ENCODE measurements at regions not wholly inside any gene's neighbourhood (a gene's known extent, or its start where the extent isn't known, plus 50 kb on each side); places are given as distances from the start of the nearest gene placed in this dataset.

GRCh38 chr22:47296405-47297260, 534.2 kb downstream of the TBC1D22A start:
- DNase-seq (no peak), ATAC-seq (no peak)
- Histone ChIP-seq H3K36me3 (no peaks in the 10 kb centered on the region), H3K27me3 (peaks cover 0 to 14% of the 10 kb centered on the region in 2 donors), H3K9me3 (no peaks in the 10 kb centered on the region), H3K4me3 (no peak overlapping the region), H3K4me1 (no peaks in the 10 kb centered on the region), H3K27ac (no peak overlapping the region)
- no peak for TF ChIP-seq CTCF (IDR thresholded peaks at IDR 0.05)
- intact Hi-C loops (cut with DNase I), result no loop called here

DNA sequence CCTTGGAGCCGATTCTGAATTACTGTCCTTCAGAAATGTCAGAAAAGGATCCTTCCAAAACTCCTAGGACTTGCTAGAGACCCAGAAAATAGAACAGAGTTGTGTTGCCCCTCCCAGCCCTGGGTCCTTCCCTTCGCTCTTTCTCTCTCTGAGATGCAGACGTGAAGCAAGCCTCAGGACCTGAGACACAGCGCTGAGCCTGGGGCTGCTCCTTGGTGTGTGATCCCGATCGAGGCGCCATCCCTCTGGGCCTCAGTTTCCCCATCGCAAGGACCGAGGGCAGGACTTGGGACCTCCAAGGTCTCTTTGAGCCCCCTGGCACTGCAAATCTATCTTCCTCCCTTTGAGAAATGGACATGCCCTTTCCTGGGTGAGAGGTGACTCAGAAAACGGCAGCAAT, 533.5 kb downstream of the TBC1D22A start:
- H3K27ac ChIP-seq, result no peak overlapping the region
- intact Hi-C loops (cut with DNase I), result no loop called here
- no peak for TF ChIP-seq CTCF (IDR thresholded peaks at IDR 0.05)
- H3K36me3 ChIP-seq, result no peaks in the 10 kb centered on the region
- no peaks in the 10 kb centered on the region for H3K4me1 ChIP-seq
- no peak for DNase-seq
- H3K27me3 ChIP-seq, result peaks cover 0 to 14% of the 10 kb centered on the region in 2 donors
- no peaks in the 10 kb centered on the region for H3K9me3 ChIP-seq
- no peak overlapping the region for H3K4me3 ChIP-seq
- ATAC-seq, result no peak

GRCh38 chr22:47295226-47295901, 532.9 kb downstream of the TBC1D22A start:
- Histone ChIP-seq H3K4me3 (no peak overlapping the region), H3K4me1 (no peaks in the 10 kb centered on the region), H3K9me3 (no peaks in the 10 kb centered on the region), H3K36me3 (no peaks in the 10 kb centered on the region), H3K27me3 (peaks cover 0 to 14% of the 10 kb centered on the region in 2 donors), H3K27ac (no peak overlapping the region)
- no peak for TF ChIP-seq CTCF (IDR thresholded peaks at IDR 0.05)
- intact Hi-C loops (cut with DNase I), result no loop called here
- DNase-seq (no peak), ATAC-seq (no peak)

- H3K9me3 ChIP-seq, result no peaks in the 10 kb centered on the region
- ATAC-seq, result no peak
- DNase-seq, result no peak
- intact Hi-C loops (cut with DNase I), result no loop called here
- peaks cover 0 to 14% of the 10 kb centered on the region in 2 donors for H3K27me3 ChIP-seq
- no peaks in the 10 kb centered on the region for H3K36me3 ChIP-seq
- no peak overlapping the region for H3K27ac ChIP-seq
- no peak overlapping the region for H3K4me3 ChIP-seq
- no peak for TF ChIP-seq CTCF (IDR thresholded peaks at IDR 0.05)
- H3K4me1 ChIP-seq, result no peaks in the 10 kb centered on the region
These were observed 532.1 kb downstream of the TBC1D22A start for GRCh38 chr22:47294576-47294975.

GRCh38 chr22:47294222-47294532, 531.7 kb downstream of the TBC1D22A start:
- no peak overlapping the region for H3K4me3 ChIP-seq
- H3K9me3 ChIP-seq, result no peaks in the 10 kb centered on the region
- TF ChIP-seq CTCF (IDR thresholded peaks at IDR 0.05), result no peak
- peaks cover 0 to 14% of the 10 kb centered on the region in 2 donors for H3K27me3 ChIP-seq
- ATAC-seq (no peak), DNase-seq (no peak)
- no peak overlapping the region for H3K27ac ChIP-seq
- H3K4me1 ChIP-seq, result no peaks in the 10 kb centered on the region
- intact Hi-C loops (cut with DNase I), result no loop called here
- no peaks in the 10 kb centered on the region for H3K36me3 ChIP-seq

All from left lung (tissue), 4 donors.